ENCODE measurements at regions not wholly inside any gene's neighbourhood (a gene's known extent, or its start where the extent isn't known, plus 50 kb on each side); places are given as distances from the start of the nearest gene placed in this dataset.

- Mint-ChIP-seq H3K4me3 (no peak overlapping the region), H3K9me3 (no peaks in the 10 kb centered on the region), H3K27ac (no peak overlapping the region), H3K36me3 (ENCODE audit: low read depth) (no peaks in the 10 kb centered on the region), H3K4me1 (ENCODE audit: low read depth) (no peaks in the 10 kb centered on the region), H3K27me3 (ENCODE audit: insufficient read depth) (peaks cover 9% of the 10 kb centered on the region)
- intact Hi-C loops (cut with micrococcal nuclease), result loop anchor here (10.0 kb wide), 1 partner anchor 918 kb away; no protein-coding TSS in a partner anchor
- DNase-seq (ENCODE audit: low spot score), result no peak
Measured at GRCh38 chr9:18256568-18256967, 217.4 kb upstream of the ADAMTSL1 start.

GRCh38 chr9:18260521-18260920 lies 213.4 kb upstream of the ADAMTSL1 start:
- peaks cover 9% of the 10 kb centered on the region for H3K27me3 Mint-ChIP-seq (ENCODE audit: insufficient read depth)
- intact Hi-C loops (cut with micrococcal nuclease), result no loop called here
- no peak for DNase-seq (ENCODE audit: low spot score)

GRCh38 chr9:18261181-18261580 lies 212.8 kb upstream of the ADAMTSL1 start:
- intact Hi-C loops (cut with micrococcal nuclease), result no loop called here
- Mint-ChIP-seq H3K27ac (no peak overlapping the region), H3K36me3 (ENCODE audit: low read depth) (no peaks in the 10 kb centered on the region), H3K4me3 (no peak overlapping the region), H3K27me3 (ENCODE audit: insufficient read depth) (peaks cover 3% of the 10 kb centered on the region), H3K4me1 (ENCODE audit: low read depth) (no peaks in the 10 kb centered on the region), H3K9me3 (no peaks in the 10 kb centered on the region)
- DNase-seq (ENCODE audit: low spot score), result no peak

More at GRCh38 chr9:18260521-18260920, 213.4 kb upstream of the ADAMTSL1 start:
- Mint-ChIP-seq H3K9me3 (no peaks in the 10 kb centered on the region), H3K4me1 (ENCODE audit: low read depth) (no peaks in the 10 kb centered on the region), H3K27ac (no peak overlapping the region), H3K4me3 (no peak overlapping the region), H3K36me3 (ENCODE audit: low read depth) (no peaks in the 10 kb centered on the region)

- intact Hi-C loops (cut with micrococcal nuclease), result no loop called here
- Mint-ChIP-seq H3K9me3 (no peaks in the 10 kb centered on the region), H3K4me1 (ENCODE audit: low read depth) (no peaks in the 10 kb centered on the region), H3K4me3 (no peak overlapping the region), H3K27me3 (ENCODE audit: insufficient read depth) (no peaks in the 10 kb centered on the region), H3K27ac (no peak overlapping the region), H3K36me3 (ENCODE audit: low read depth) (no peaks in the 10 kb centered on the region)
- DNase-seq (ENCODE audit: low spot score), result no peak
Measured at GRCh38 chr9:18263377-18263776, 210.6 kb upstream of the ADAMTSL1 start.

GRCh38 chr9:18268381-18268780 lies 205.6 kb upstream of the ADAMTSL1 start:
- H3K27ac Mint-ChIP-seq, result no peak overlapping the region

GRCh38 chr9:18269561-18269960 lies 204.4 kb upstream of the ADAMTSL1 start:
- H3K36me3 Mint-ChIP-seq (ENCODE audit: low read depth), result no peaks in the 10 kb centered on the region
- H3K27ac Mint-ChIP-seq, result no peak overlapping the region
- DNase-seq (ENCODE audit: low spot score), result no peak
- peaks cover 10% of the 10 kb centered on the region for H3K9me3 Mint-ChIP-seq
- peaks cover 2% of the 10 kb centered on the region for H3K27me3 Mint-ChIP-seq (ENCODE audit: insufficient read depth)
- H3K4me1 Mint-ChIP-seq (ENCODE audit: low read depth), result no peaks in the 10 kb centered on the region
- H3K4me3 Mint-ChIP-seq, result no peak overlapping the region
- intact Hi-C loops (cut with micrococcal nuclease), result no loop called here

More at GRCh38 chr9:18268381-18268780, 205.6 kb upstream of the ADAMTSL1 start:
- no peaks in the 10 kb centered on the region for H3K4me1 Mint-ChIP-seq (ENCODE audit: low read depth)
- intact Hi-C loops (cut with micrococcal nuclease), result no loop called here
- no peaks in the 10 kb centered on the region for H3K27me3 Mint-ChIP-seq (ENCODE audit: insufficient read depth)
- no peak for DNase-seq (ENCODE audit: low spot score)
- H3K36me3 Mint-ChIP-seq (ENCODE audit: low read depth), result no peaks in the 10 kb centered on the region
- peaks cover 10% of the 10 kb centered on the region for H3K9me3 Mint-ChIP-seq
- no peak overlapping the region for H3K4me3 Mint-ChIP-seq

GRCh38 chr9:18274693-18275092 lies 199.3 kb upstream of the ADAMTSL1 start:
- Mint-ChIP-seq H3K9me3 (peaks cover 13% of the 10 kb centered on the region), H3K27ac (no peak overlapping the region), H3K27me3 (ENCODE audit: insufficient read depth) (peaks cover 2% of the 10 kb centered on the region), H3K36me3 (ENCODE audit: low read depth) (no peaks in the 10 kb centered on the region), H3K4me3 (no peak overlapping the region), H3K4me1 (ENCODE audit: low read depth) (no peaks in the 10 kb centered on the region)
- no peak for DNase-seq (ENCODE audit: low spot score)
- intact Hi-C loops (cut with micrococcal nuclease), result no loop called here

- H3K9me3 Mint-ChIP-seq, result peaks cover 12% of the 10 kb centered on the region
- intact Hi-C loops (cut with micrococcal nuclease), result no loop called here
- no peak for DNase-seq (ENCODE audit: low spot score)
- H3K27me3 Mint-ChIP-seq (ENCODE audit: insufficient read depth), result peaks cover 2% of the 10 kb centered on the region
- no peaks in the 10 kb centered on the region for H3K36me3 Mint-ChIP-seq (ENCODE audit: low read depth)
- H3K4me1 Mint-ChIP-seq (ENCODE audit: low read depth), result no peaks in the 10 kb centered on the region
- no peak overlapping the region for H3K4me3 Mint-ChIP-seq
- H3K27ac Mint-ChIP-seq, result no peak overlapping the region
Measured at GRCh38 chr9:18275313-18275990, 198.5 kb upstream of the ADAMTSL1 start.

GRCh38 chr9:18281291-18281690 lies 192.7 kb upstream of the ADAMTSL1 start:
- no peaks in the 10 kb centered on the region for H3K4me1 Mint-ChIP-seq (ENCODE audit: low read depth)
- no peak overlapping the region for H3K27ac Mint-ChIP-seq
- no peaks in the 10 kb centered on the region for H3K27me3 Mint-ChIP-seq (ENCODE audit: insufficient read depth)
- peaks cover 2% of the 10 kb centered on the region for H3K9me3 Mint-ChIP-seq
- intact Hi-C loops (cut with micrococcal nuclease), result no loop called here
- H3K4me3 Mint-ChIP-seq, result no peak overlapping the region
- H3K36me3 Mint-ChIP-seq (ENCODE audit: low read depth), result no peaks in the 10 kb centered on the region
- DNase-seq (ENCODE audit: low spot score), result no peak

GRCh38 chr9:18294229-18294628 lies 179.7 kb upstream of the ADAMTSL1 start:
- Mint-ChIP-seq H3K27me3 (ENCODE audit: insufficient read depth) (peaks cover 2% of the 10 kb centered on the region), H3K36me3 (ENCODE audit: low read depth) (no peaks in the 10 kb centered on the region), H3K4me3 (no peak overlapping the region), H3K9me3 (no peaks in the 10 kb centered on the region), H3K27ac (no peak overlapping the region), H3K4me1 (ENCODE audit: low read depth) (no peaks in the 10 kb centered on the region)
- intact Hi-C loops (cut with micrococcal nuclease), result no loop called here
- DNase-seq (ENCODE audit: low spot score), result no peak

GRCh38 chr9:18296702-18297055 lies 177.3 kb upstream of the ADAMTSL1 start:
- Mint-ChIP-seq H3K27me3 (ENCODE audit: insufficient read depth) (peaks cover 2% of the 10 kb centered on the region), H3K36me3 (ENCODE audit: low read depth) (no peaks in the 10 kb centered on the region), H3K9me3 (no peaks in the 10 kb centered on the region), H3K4me3 (no peak overlapping the region), H3K27ac (no peak overlapping the region), H3K4me1 (ENCODE audit: low read depth) (no peaks in the 10 kb centered on the region)
- DNase-seq (ENCODE audit: low spot score), result no peak
- intact Hi-C loops (cut with micrococcal nuclease), result no loop called here

GRCh38 chr9:18297056-18297841 lies 176.7 kb upstream of the ADAMTSL1 start:
- H3K9me3 Mint-ChIP-seq, result no peaks in the 10 kb centered on the region
- H3K27ac Mint-ChIP-seq, result no peak overlapping the region
- no peaks in the 10 kb centered on the region for H3K36me3 Mint-ChIP-seq (ENCODE audit: low read depth)
- DNase-seq (ENCODE audit: low spot score), result no peak
- intact Hi-C loops (cut with micrococcal nuclease), result no loop called here
- H3K4me1 Mint-ChIP-seq (ENCODE audit: low read depth), result no peaks in the 10 kb centered on the region
- H3K27me3 Mint-ChIP-seq (ENCODE audit: insufficient read depth), result peaks cover 2% of the 10 kb centered on the region
- no peak overlapping the region for H3K4me3 Mint-ChIP-seq

- H3K27me3 Mint-ChIP-seq (ENCODE audit: insufficient read depth), result peaks cover 2% of the 10 kb centered on the region
- no peak for DNase-seq (ENCODE audit: low spot score)
- H3K9me3 Mint-ChIP-seq, result no peaks in the 10 kb centered on the region
- H3K4me1 Mint-ChIP-seq (ENCODE audit: low read depth), result no peaks in the 10 kb centered on the region
- H3K27ac Mint-ChIP-seq, result no peak overlapping the region
- intact Hi-C loops (cut with micrococcal nuclease), result no loop called here
- no peaks in the 10 kb centered on the region for H3K36me3 Mint-ChIP-seq (ENCODE audit: low read depth)
- H3K4me3 Mint-ChIP-seq, result no peak overlapping the region
Measured at GRCh38 chr9:18299449-18299848, 174.5 kb upstream of the ADAMTSL1 start.
